ENCODE measurements at regions not wholly inside any gene's neighbourhood (a gene's known extent, or its start where the extent isn't known, plus 50 kb on each side); places are given as distances from the start of the nearest gene placed in this dataset.

- no peak for TF ChIP-seq POLR2A (IDR thresholded peaks at IDR 0.05; ENCODE audit: low read depth, low read length)
- no peak for TF ChIP-seq POLR2AphosphoS5 (IDR thresholded peaks at IDR 0.05; ENCODE audit: low read depth, low read length)
Observed at GRCh38 chrX:38877366-38877765, 76.1 kb downstream of the MID1IP1 start.

All from GM12892 (cell line).